Osteoblast (primary cell): ENCODE measurements at regions not wholly inside any gene's neighbourhood (a gene's known extent, or its start where the extent isn't known, plus 50 kb on each side); places are given as distances from the start of the nearest gene placed in this dataset.

Source experiments
- DNase-seq: peaks from one replicate; pipeline ENCODE4 v3.0.0; 2011; ENCODE audit warnings: low spot score, mixed read lengths; ENCODE audit not compliant: insufficient read length; ENCODE audit errors: missing footprints
- H2AFZ ChIP-seq: 2 replicates; pipeline ENCODE4 v1.6.0; 2011; ENCODE audit warnings: mild to moderate bottlenecking, low read length
- H3K27ac ChIP-seq: 2 replicates; pipeline ENCODE4 v1.5.1; 2011; ENCODE audit warnings: mild to moderate bottlenecking, low read depth, low read length, moderate library complexity
- H3K27me3 ChIP-seq: 2 replicates; pipeline ENCODE4 v1.6.0; 2012; ENCODE audit warnings: mild to moderate bottlenecking, control low read depth, inconsistent platforms, low read length, moderate library complexity; ENCODE audit not compliant: insufficient read depth
- H3K36me3 ChIP-seq: 2 replicates; pipeline ENCODE4 v1.5.1; 2011; ENCODE audit warnings: mild to moderate bottlenecking, low read length, control low read depth, moderate library complexity; ENCODE audit not compliant: insufficient read depth
- H3K4me1 ChIP-seq: 2 replicates; pipeline ENCODE4 v1.5.1; 2011; ENCODE audit warnings: mild to moderate bottlenecking, low read length, control low read depth, moderate library complexity; ENCODE audit not compliant: insufficient read depth
- H3K4me2 ChIP-seq: 2 replicates; pipeline ENCODE4 v1.6.0; 2011; ENCODE audit warnings: mild to moderate bottlenecking, low read length; ENCODE audit not compliant: insufficient read depth
- H3K4me3 ChIP-seq: fragments of 200-600 bp; sonication (generic); 3 replicates; pipeline ENCODE4 v1.5.1; 2012; ENCODE audit warnings: mild to moderate bottlenecking, low read length, inconsistent platforms; ENCODE audit not compliant: insufficient read depth
- H3K79me2 ChIP-seq: 2 replicates; pipeline ENCODE4 v1.6.0; 2012; ENCODE audit warnings: mild to moderate bottlenecking, low read length, control low read depth, inconsistent platforms; ENCODE audit not compliant: insufficient read depth
- H3K9me3 ChIP-seq: 2 replicates; pipeline ENCODE4 v1.5.1; 2011; ENCODE audit warnings: low read depth, low read length, control low read depth
- H4K20me1 ChIP-seq: 2 replicates; pipeline ENCODE4 v1.6.0; 2012; ENCODE audit warnings: mild to moderate bottlenecking, low read length, control low read depth; ENCODE audit not compliant: insufficient read depth
- TF ChIP-seq, protein P1 (sequence below): IDR thresholded peaks from 2 replicates; pipeline ENCODE4 v1.5.1; 2011; ENCODE audit warnings: mild to moderate bottlenecking, low read depth, low read length, moderate library complexity; ENCODE audit errors: extremely low read depth

DNA sequence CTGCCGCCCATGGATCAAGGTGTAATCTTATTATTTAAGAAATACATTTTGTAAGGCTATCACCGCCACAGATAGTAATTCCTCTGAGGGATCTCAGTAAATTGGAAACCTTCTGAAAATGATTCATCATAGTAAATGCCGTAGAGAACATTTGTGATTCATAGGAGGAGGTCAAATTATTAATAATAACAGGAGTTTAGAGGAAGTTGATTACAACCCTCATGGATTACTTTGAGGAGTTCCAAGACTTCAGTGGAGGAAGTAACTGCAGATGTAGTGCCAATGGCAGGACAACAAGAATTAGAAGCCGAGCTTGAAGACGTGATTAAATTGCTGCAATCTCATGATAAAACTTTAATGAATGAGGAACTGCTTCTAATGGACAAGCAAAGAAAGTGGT is 280.1 kb downstream of the PTPRC start:
- Histone ChIP-seq H3K9me3 (no peaks in the 10 kb centered on the region), H3K4me3 (no peak overlapping the region), H3K27me3 (no peaks in the 10 kb centered on the region), H3K4me1 (peaks cover 28% of the 10 kb centered on the region), H3K79me2 (peaks cover 87% of the 10 kb centered on the region), H3K36me3 (peaks cover 9% of the 10 kb centered on the region), H3K27ac (peak overlapping the region; percentile 0), H4K20me1 (peaks cover 20% of the 10 kb centered on the region), H2AFZ (no peak overlapping the region), H3K4me2 (no peak overlapping the region)
- no peak for DNase-seq
- TF ChIP-seq, protein P1, sequence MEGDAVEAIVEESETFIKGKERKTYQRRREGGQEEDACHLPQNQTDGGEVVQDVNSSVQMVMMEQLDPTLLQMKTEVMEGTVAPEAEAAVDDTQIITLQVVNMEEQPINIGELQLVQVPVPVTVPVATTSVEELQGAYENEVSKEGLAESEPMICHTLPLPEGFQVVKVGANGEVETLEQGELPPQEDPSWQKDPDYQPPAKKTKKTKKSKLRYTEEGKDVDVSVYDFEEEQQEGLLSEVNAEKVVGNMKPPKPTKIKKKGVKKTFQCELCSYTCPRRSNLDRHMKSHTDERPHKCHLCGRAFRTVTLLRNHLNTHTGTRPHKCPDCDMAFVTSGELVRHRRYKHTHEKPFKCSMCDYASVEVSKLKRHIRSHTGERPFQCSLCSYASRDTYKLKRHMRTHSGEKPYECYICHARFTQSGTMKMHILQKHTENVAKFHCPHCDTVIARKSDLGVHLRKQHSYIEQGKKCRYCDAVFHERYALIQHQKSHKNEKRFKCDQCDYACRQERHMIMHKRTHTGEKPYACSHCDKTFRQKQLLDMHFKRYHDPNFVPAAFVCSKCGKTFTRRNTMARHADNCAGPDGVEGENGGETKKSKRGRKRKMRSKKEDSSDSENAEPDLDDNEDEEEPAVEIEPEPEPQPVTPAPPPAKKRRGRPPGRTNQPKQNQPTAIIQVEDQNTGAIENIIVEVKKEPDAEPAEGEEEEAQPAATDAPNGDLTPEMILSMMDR: no peak

DNA sequence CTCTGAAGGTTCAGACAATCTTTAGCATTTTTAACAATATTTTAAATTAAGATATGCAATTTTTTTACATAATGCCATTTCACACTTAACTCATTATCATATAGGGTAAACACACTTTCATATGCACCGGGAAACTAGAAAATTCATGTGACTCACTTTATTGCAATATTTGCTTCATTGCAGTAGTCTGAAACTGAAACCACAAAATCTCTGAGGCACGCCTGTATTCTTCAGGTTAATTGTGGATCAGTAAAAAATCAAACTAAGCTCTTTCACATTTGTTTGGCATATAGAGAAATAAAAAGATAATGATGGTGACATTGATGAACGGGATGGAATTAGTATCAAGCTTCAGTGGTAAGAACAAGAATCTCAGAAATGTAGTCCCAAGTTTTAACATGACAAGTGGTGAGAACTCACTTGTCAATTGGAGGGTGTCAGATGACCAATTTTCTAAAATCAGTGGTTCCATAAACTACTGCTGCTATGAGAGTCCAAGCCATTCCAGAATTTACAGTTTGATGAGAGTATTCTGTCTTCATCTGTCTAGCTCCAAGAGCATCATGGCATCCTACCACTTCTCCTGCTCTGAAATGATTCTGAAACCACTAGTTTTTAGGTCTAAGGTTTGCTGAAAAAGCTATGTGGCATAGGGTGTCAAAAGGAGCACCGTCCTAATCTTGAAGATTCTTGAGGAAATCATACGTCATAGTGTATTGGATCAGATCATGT is 281.0 kb downstream of the PTPRC start:
- DNase-seq: no peak
- peak overlapping the region; percentile 53 for H3K4me2 ChIP-seq
- peak overlapping the region; percentile 21 for H3K27ac ChIP-seq

GRCh38 chr1:198922638-198923430 is 284.0 kb downstream of the PTPRC start:
- peaks cover 84% of the 10 kb centered on the region for H3K79me2 ChIP-seq
- H3K9me3 ChIP-seq: no peaks in the 10 kb centered on the region
- H2AFZ ChIP-seq: no peak overlapping the region
- H3K27me3 ChIP-seq: no peaks in the 10 kb centered on the region
- no peak for DNase-seq
- H3K4me1 ChIP-seq: peaks cover 14% of the 10 kb centered on the region
- H3K27ac ChIP-seq: no peak overlapping the region
- no peak overlapping the region for H3K4me2 ChIP-seq
- H3K36me3 ChIP-seq: no peaks in the 10 kb centered on the region
- no peak overlapping the region for H3K4me3 ChIP-seq
- H4K20me1 ChIP-seq: peaks cover 7% of the 10 kb centered on the region
- TF ChIP-seq, protein P1: no peak

More for the DNA sequence above, 281.0 kb downstream of the PTPRC start:
- peak overlapping the region; percentile 14 for H3K4me3 ChIP-seq
- H3K36me3 ChIP-seq: peaks cover 2% of the 10 kb centered on the region
- peaks cover 24% of the 10 kb centered on the region for H3K4me1 ChIP-seq
- H4K20me1 ChIP-seq: peaks cover 13% of the 10 kb centered on the region
- TF ChIP-seq, protein P1: no peak
- H3K27me3 ChIP-seq: no peaks in the 10 kb centered on the region
- no peaks in the 10 kb centered on the region for H3K9me3 ChIP-seq
- H2AFZ ChIP-seq: no peak overlapping the region
- peaks cover 87% of the 10 kb centered on the region for H3K79me2 ChIP-seq

- no peak overlapping the region for H3K27ac ChIP-seq
- no peaks in the 10 kb centered on the region for H3K9me3 ChIP-seq
- H3K4me1 ChIP-seq: peaks cover 14% of the 10 kb centered on the region
- DNase-seq: no peak
- peaks cover 3% of the 10 kb centered on the region for H4K20me1 ChIP-seq
- H3K27me3 ChIP-seq: no peaks in the 10 kb centered on the region
- no peaks in the 10 kb centered on the region for H3K36me3 ChIP-seq
- H3K4me3 ChIP-seq: no peak overlapping the region
- H3K79me2 ChIP-seq: peaks cover 81% of the 10 kb centered on the region
- no peak overlapping the region for H3K4me2 ChIP-seq
- TF ChIP-seq, protein P1: no peak
- no peak overlapping the region for H2AFZ ChIP-seq
Measured at GRCh38 chr1:198923993-198924392, 285.2 kb downstream of the PTPRC start.
